GM18505 (cell line): ENCODE measurements at regions not wholly inside any gene's neighbourhood (a gene's known extent, or its start where the extent isn't known, plus 50 kb on each side); places are given as distances from the start of the nearest gene placed in this dataset.

ENCODE experiments used
- ATAC-seq: cut with Tn5 transposase; IDR thresholded peaks from one replicate; pipeline ENCODE4 v1.9.1; 2021; ENCODE audit not compliant: unreplicated experiment
- POLR2A ChIP-seq: IDR thresholded peaks from 4 replicates; pipeline ENCODE4 v1.6.1; 2011; ENCODE audit warnings: borderline replicate concordance; ENCODE audit not compliant: insufficient read depth, insufficient read length; ENCODE audit errors: extremely low read depth

DNA sequence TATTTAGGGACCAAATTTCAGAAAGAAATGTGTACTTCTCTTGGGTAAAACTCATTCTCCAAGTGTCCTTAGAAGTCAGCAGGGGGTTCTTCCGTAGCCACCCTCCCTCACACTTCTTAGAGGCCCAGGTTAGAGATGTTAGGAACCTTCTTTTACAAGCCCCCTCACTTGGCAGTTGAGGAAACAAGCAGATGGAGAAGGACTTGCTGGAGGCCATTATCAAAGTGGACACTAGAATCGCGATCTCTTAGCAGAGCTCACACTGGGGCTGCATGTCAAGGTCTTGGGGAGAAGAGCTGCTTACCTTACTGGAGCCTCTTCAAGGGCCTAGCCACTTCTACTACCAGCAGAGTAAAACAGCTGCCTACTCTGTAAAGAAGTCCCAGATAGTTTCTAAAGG, 69.4 kb upstream of the POLG start:
- TF ChIP-seq POLR2A = no peak
- no peak for ATAC-seq

DNA sequence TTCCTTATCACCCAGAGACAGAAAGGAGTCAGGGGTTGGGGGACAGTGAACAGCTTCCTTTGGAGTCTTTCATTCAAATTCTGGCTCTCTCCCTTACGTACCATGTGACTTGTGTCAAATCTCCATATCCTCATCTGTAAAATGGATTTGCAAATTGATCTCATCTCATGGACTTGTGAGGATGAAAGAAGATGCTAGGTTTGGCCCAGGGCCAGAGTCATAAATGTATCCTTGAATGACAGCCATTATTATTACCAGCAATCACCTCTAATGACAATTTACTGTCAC, 67.8 kb upstream of the POLG start:
- no peak for ATAC-seq
- no peak for TF ChIP-seq POLR2A

DNA sequence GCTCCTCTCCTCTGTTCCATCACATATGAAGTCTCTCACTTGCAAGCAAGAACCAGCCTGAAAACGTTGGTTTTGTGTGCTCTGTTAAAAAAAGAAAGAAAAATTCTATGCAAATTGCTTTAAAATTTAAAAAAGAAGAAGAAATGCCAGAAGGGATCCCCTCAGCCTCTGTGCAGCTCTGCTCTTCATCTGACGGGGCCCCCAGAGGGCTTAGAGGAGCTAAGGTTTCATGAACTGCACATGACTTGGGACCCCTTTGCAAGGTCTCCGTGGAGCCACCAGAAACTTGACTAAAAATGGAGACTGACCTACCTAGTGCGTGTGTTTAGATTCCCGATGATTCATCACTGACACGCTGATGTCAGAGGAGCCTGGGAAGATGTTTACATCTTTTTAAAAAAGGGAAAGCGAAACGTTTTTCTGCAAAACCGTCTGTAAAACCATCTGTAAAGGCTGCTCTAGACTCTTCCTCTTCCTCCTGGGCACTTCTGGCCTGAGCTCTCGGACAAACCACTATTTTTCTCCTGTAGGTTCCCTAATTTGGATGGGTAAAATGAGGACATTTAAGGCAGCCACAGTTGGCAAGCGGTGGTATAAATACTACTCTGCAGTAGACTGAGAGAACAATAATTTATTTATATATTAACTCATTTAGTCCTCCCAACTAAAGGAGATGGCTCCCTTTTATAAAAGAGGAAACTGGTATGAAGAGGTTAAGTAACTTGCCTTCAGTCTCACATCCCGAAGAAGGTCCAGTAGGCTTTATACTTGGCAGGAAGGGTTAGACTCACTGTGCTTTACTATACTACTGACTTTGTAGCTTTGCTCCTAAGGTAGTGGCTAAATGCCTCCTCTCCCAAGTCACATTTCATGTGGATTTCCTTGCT, 67.2 kb upstream of the POLG start:
- no peak for TF ChIP-seq POLR2A

DNA sequence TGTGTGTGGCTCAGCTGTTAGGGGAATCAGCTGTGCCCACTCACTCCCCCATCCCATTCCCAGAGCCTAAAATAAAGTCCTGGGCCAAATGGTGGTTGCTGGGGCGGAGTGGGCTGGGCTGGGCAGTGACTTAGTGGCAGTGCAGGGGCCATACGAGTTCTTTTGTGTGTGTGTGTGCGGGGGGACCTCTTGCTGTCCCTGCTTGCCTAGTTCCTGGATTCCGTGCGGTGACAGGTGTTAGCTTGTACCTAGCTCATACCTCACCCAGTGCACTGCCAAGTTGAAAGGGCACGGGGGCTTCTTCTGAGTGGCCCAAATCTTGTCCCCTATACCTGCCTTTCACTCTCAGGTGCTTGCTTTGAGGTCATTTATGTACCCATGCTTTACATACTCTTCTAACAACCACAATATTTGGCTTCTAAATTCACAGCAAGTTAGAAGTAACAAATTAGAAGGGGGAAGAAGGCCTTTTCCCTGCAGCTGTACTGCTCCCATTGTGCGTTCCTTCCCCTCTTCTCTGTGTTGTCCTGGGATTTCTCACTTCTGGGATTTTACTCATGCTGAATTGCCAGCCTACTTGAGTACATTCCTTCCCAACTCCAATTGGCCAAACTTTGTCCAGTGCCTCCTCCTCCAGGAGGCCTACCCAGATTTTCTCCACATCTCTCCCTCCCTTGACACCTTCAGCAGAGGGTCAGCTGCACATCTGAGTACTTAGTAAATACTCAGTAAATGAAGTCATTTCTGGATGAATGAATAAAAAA, 66.3 kb upstream of the POLG start:
- no peak for ATAC-seq
- TF ChIP-seq POLR2A = no peak

More for the DNA sequence above, 67.2 kb upstream of the POLG start:
- no peak for ATAC-seq

DNA sequence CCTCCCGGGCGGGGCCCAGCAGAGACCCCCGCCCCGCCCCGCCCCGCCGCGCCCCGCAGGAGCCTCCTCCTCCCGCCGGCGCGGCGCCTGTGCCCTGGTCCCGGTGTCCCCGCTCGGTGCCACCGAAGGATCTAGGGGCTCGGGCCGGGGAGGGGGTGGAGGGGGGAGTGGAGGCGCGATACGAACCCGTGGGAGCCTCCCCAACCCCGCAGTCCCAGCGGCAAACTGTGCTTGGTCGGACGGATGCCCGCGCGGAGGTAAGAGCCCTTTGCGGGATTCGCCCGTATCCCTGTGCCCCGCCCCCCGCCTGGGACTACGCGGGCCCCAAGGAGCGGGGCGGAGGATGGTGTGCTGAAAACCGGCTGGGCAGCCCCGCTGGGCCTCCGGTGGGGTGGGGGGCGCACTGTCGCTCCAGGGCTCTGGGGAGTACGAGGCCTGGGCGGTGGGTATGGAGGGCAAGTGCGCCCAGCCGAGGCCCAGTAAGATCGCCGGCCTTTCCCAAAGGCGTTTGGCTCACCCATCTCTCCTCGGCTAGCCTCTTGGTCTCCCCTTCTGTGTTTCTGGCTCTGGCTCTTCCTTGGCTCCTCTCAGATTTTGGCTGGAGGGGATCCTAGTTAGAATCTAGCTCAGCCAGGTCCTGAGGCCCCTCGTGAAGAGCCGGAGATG, 65.6 kb upstream of the POLG start:
- ATAC-seq = peak; percentile 25
- no peak for TF ChIP-seq POLR2A

DNA sequence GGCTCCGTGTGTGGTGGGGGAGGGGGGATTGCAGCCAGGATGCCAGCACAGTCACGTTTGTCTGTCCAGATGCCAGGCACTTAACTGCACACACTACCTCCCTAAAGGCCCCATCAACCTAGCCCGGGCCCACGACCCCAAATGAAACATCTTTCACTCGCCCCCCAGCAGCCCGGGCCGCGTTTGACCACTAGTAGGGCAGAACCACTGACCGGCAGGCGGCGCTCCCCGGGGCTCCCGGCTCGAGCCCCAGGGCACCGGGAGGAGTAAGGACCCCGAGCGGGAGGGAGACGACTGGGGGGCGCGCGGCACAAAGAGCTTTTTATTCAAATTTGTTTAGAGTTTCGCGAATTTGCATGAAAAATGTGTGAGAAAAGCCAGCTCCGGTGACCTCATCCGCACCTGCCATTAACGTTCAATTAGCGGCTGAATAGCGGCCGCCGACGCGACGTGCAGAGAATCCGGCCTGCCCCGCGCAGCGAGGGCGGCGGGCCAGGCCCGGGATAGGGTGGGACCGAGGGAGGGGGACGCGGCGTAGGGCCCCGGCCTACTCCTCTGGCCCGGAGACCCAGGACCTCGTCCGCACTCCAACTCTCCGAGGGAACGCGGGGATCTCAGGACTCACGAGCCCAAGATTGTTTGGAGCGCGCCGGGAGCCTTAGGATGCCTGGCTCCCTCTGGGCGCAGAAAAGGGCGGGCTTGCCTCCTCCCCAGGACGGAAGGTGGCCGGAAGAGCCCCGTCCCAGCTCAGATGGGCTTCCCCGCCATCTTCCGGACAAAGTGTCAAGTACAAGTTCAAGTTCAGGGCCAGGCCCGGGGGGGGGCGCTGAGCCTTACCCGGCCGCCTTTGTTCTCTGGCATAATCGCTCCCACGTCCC, 64.9 kb upstream of the POLG start:
- peak; percentile 57 for ATAC-seq
- TF ChIP-seq POLR2A = peak; percentile 42

DNA sequence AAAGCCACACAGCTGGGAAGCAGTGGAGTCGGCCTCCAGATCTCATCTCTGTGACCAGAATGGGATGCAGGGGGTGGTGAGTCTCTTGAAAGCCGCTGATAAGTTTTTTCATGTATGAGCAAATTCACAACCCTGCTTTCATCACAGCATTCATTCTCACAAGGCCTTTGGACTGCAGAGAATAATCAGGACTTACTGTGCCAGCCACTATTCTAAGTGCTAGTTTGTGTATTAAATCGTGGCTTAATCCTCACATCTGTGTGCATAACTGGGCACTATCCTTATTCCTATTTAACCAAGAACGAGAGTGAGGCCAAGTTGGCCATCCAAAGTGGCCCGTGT, 64.2 kb upstream of the POLG start:
- TF ChIP-seq POLR2A = no peak
- ATAC-seq = no peak

DNA sequence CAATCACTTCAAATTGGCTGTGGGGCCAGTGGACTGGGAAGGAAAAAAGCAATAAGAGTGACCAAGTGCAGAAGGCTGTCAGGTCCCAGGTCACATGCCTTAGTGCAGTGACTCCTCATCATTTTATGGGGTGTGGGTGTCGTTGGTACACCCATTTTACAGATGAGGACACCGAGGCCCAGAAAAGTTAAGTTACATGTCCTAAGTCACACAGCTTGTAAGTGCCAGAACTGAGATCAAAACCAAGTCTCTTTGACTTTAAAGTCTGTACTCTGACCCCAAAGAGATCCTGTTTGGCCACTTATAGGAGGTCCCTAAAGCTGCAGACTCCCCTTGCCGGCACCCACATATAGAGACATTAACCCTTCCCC, 63.0 kb upstream of the POLG start:
- ATAC-seq = no peak
- TF ChIP-seq POLR2A = no peak

DNA sequence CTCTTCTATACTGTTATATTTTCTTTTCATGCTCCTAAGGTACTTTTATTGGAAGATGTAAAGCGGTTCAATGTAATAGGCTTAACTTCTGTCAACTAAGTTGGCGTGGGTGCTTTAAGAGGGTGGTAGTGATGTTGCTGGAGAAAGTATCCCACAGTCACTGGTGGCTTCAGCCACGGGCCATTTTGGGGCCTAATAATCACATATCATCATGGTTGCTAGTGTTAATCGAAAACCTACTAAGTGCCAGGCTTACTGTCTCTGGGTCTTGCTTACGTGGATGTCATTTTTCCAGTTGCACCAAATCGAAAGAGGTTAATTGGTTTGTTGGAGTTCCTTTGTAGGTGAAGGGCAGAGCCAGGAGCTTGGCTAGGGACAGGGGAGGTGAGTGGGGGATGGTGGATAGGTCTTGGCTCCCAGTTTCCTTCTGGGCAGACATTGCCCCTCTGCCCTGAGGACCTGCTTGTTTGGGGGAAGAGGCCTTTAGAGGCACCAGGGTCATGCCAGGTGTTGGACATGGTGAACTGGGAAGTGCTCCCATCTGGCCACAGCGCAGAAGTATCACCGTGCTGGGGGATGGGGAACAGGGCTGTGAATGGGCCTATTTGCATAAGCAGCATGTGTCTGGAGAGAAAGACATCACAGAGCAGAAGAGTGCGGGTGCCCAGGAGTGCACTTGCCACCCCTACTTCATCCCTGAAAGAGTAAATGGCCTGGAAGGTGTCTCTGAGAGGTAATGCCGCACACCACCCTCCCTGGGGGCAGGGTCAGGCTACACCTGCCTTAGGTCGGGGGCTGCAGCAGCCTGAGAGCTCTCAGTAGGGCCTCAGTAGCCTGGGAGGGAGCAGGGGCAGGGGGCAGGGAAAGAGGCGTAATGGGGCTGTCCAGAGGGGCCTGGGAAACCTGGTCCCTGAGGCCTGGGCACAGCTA, 62.4 kb upstream of the POLG start:
- TF ChIP-seq POLR2A = no peak
- ATAC-seq = no peak

DNA sequence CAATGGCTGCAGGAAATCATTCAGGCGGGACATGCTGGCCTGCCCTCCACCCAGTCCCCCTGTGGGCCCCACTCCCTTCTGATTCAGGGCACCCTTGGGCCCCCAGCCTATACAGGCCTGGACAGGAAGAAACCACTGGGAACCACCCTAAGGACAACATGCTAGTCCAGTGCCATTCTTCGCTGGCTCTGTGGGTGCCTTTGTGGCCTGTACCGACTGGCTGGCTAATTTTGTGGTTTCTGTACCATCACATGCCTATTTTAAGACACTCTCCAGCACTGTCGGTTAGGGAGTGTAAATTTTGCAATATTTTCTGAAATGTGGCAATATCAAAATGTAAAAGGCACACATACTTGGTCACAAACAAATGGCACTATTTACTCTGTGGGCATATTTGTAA, 61.4 kb upstream of the POLG start:
- ATAC-seq = no peak

DNA sequence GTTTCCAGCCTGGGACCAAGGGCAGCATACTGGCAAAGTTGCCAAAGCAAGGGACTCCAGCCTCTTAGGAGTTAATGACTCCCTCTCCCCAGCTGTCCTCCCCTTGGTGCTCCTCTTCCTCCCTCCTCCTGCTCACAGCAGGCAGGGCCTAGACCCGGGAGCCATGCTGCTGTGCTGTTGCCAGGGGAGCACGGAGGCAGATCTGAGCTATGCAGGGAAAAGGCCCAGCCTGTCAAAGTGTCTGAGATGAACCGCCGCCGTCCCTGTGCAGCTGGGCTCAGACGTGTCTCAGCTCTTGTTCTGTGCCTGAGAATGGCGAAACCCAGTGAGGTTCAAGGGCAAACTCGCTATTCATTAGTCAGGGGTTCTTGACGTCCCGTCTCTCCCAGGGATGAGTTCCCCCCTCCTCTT, 60.8 kb upstream of the POLG start:
- no peak for ATAC-seq
- no peak for TF ChIP-seq POLR2A

More for the DNA sequence above, 61.4 kb upstream of the POLG start:
- TF ChIP-seq POLR2A = no peak

DNA sequence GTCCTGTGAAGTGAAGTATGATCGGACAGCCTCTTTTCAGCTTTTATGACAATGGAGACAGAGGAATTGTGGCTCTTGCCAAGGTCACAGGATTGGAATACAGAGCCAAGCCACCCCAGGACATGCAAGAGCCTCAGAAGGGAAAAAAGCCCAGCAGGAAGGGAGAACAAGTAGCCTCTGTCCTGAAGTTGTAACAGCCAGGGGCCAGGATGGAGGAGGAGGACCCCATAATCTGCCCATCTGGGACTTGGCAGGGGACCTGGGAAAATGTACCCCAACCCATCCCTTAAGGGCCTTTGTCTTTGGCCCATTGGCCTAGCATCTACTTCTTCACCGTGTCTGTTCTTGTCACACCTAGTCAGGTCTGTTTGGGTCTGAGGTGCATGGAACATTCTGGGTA, 60.4 kb upstream of the POLG start:
- ATAC-seq = no peak
- no peak for TF ChIP-seq POLR2A

DNA sequence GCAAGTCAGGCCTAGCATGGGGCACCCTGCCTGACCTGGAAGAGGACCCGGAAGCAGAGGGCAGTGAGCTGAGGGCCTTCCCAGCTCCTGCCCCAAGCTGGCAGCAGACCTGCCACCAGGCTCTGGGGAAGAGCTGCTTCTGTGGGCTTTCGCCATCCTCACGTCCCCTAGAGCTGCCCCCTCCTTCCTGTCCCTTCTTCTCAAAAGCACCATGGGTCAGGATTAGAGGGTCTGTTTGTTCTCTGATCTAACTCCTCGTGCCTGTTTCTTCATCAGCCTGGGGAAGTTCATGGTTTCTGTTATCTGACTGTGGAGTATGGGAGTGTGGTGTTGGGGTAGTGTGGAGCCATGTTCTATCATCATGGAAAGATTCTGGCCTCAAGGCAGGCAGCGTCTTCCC, 58.4 kb upstream of the POLG start:
- ATAC-seq = no peak

More for the DNA sequence above, 58.4 kb upstream of the POLG start:
- TF ChIP-seq POLR2A = no peak
